ENCODE measurements at regions not wholly inside any gene's neighbourhood (a gene's known extent, or its start where the extent isn't known, plus 50 kb on each side); places are given as distances from the start of the nearest gene placed in this dataset.
"Not testable (repeated sequence)": the region's sequence is repeated elsewhere in the genome, so short reads cannot be mapped to it uniquely, and the experiment has no call there.

GRCh38 chr2:184031402-184032147 lies 566.8 kb upstream of the ZNF804A start:
- FAIRE-seq = no peak

- FAIRE-seq = no peak
These were observed 565.3 kb upstream of the ZNF804A start for GRCh38 chr2:184032983-184033382.

GRCh38 chr2:184037273-184037672 lies 561.1 kb upstream of the ZNF804A start:
- no peak for FAIRE-seq

GRCh38 chr2:184039493-184039892 lies 558.8 kb upstream of the ZNF804A start:
- no peak for FAIRE-seq

- FAIRE-seq = no peak
These were observed 558.1 kb upstream of the ZNF804A start for GRCh38 chr2:184040230-184040629.

GRCh38 chr2:184041077-184041476 lies 557.3 kb upstream of the ZNF804A start:
- FAIRE-seq = no peak

GRCh38 chr2:184041777-184042176 lies 556.6 kb upstream of the ZNF804A start:
- no peak for FAIRE-seq

GRCh38 chr2:184047536-184047935 lies 550.8 kb upstream of the ZNF804A start:
- FAIRE-seq = no peak

- no peak for FAIRE-seq
These were observed 548.8 kb upstream of the ZNF804A start for GRCh38 chr2:184049566-184049965.

GRCh38 chr2:184053326-184053725 lies 545.0 kb upstream of the ZNF804A start:
- FAIRE-seq = no peak

- not testable (repeated sequence) for FAIRE-seq
These were observed 543.9 kb upstream of the ZNF804A start for GRCh38 chr2:184054419-184054818.

GRCh38 chr2:184057910-184058309 lies 540.4 kb upstream of the ZNF804A start:
- FAIRE-seq = no peak

- not testable (repeated sequence) for FAIRE-seq
These were observed 538.1 kb upstream of the ZNF804A start for GRCh38 chr2:184060268-184060667.

GRCh38 chr2:184067502-184067901 lies 530.8 kb upstream of the ZNF804A start:
- no peak for FAIRE-seq

GRCh38 chr2:184072470-184072869 lies 525.9 kb upstream of the ZNF804A start:
- FAIRE-seq = no peak

GRCh38 chr2:184078496-184078895 lies 519.8 kb upstream of the ZNF804A start:
- no peak for FAIRE-seq

- FAIRE-seq = no peak
These were observed 506.9 kb upstream of the ZNF804A start for GRCh38 chr2:184091456-184091855.

- peak; percentile 58 for FAIRE-seq
These were observed 484.5 kb upstream of the ZNF804A start for GRCh38 chr2:184113696-184114403.

GRCh38 chr2:184114439-184114838 lies 483.9 kb upstream of the ZNF804A start:
- no peak for FAIRE-seq

- FAIRE-seq = no peak
These were observed 478.1 kb upstream of the ZNF804A start for GRCh38 chr2:184119989-184120800.

GRCh38 chr2:184125867-184126266 lies 472.5 kb upstream of the ZNF804A start:
- no peak for FAIRE-seq

GRCh38 chr2:184129073-184129472 lies 469.3 kb upstream of the ZNF804A start:
- no peak for FAIRE-seq

- FAIRE-seq = no peak
These were observed 460.4 kb upstream of the ZNF804A start for GRCh38 chr2:184137955-184138354.

GRCh38 chr2:184141866-184142265 lies 456.5 kb upstream of the ZNF804A start:
- FAIRE-seq = no peak

All from islet of Langerhans (tissue), 1 donor.